ENCODE measurements at regions not wholly inside any gene's neighbourhood (a gene's known extent, or its start where the extent isn't known, plus 50 kb on each side); places are given as distances from the start of the nearest gene placed in this dataset.

DNA sequence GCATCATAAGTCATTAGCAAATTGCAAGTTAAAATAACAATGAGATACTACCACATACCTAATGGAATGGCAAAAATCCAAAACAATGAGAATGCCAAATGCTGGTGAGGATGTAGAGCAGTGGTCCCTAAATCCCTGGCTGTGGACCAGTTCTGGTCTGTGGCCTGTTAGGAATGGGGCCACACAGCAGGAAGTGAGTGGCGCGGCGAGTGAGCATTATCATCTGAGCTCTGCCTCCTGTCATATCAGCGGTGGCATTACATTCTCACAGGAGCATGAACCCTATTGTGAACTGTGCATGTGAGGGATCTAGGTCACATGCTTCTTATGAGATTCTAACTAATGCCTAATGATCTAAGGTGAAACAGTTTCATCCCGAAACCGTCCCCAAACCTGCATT is 1694.4 kb downstream of the EFNB2 start:
- no peak for DNase-seq (ENCODE audit: low read depth)

DNA sequence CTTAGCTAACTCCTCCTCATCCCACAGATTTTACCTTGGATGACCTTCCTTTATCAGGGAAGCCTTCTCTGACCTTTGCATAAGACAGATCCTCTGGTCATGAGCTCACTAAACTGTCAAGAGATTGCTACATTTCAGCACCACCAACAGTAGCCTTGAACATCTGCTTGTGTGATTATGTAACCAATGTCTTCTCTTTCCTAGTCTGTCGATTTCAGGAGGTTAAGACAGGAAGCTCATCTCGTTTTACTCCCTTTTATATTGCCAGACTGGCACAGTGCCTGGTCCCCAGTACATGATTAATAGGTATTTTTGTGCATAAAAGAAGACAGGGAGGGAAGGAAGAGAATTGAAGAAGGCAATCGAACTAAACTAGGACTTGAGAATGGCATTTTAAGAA is 1697.7 kb downstream of the EFNB2 start:
- no peak for DNase-seq (ENCODE audit: low read depth)

DNA sequence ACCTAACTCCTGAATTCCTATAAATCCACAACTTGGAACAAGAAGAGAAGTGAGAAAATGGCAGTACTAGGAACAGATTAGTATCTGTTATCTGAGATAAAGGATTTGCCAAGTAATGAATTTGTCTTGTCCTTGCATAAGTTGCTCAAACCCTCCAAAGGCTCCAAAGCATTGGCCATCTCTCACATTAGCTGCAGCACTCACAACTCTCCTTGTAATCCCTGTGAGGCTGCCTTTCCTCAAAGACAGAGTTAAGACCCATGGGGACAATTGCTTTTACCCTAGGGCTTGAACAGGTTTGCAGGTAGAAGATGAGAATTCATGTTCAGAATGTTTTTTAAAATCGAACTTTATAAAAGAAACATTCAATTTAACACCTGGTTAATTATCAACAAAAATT is 1702.2 kb downstream of the EFNB2 start:
- no peak for DNase-seq (ENCODE audit: low read depth)

DNA sequence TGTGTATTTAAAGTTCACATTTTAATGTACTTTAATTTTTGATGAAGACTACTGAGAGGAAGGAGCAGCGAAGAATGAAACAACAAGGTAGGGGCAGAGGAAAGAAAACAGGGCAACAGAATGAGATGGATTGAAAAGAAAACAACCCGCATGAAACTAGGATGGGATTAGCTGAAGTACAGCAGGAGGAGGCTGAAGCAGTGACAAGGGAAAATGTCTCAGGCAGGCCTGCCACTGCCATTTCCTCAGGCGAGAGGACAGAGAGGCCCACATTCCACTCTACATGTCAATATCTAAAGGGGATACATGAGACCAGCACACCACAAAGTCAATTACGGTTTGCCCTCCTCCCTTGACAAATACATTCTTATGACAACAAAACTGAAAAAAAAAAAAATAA is 1703.2 kb downstream of the EFNB2 start:
- DNase-seq (ENCODE audit: low read depth) = no peak

DNA sequence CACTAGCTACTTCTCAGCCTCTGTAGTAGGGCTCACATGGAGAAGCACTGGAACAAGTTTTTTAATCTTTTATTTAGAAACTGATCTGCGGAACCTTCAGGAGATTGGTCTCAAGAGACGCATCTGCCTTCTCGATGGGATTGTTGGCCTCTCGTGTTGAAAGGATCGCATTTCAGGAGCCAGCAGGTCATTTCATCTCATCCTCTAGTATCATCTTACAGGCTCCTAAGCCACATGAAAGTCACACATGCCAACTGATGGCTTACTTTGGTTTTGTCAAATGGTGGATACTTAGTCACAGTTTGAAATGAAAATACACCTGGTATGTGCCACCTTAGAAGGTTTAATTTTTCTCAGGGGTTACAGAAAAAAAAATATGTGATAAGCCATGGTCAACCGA is 1703.6 kb downstream of the EFNB2 start:
- DNase-seq (ENCODE audit: low read depth) = no peak

DNA sequence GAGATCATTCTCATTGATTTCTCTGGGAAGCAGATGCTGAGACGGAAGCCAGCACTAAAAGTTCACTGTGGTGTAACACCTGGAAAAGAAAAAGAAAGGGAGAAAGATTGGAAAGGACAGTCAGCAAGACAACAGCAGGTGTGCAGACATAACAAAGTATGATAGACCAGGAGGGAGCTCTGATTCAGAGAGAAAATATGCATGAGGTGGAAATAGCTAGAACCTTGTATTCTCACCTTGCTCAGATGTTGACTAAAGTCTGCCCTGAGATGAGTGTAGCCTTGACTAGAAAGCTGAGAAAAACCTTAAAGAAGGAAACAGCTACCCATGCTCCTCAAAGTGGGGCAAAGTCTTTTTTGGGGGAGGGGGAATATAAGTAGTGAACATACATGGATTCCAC is 1711.8 kb downstream of the EFNB2 start:
- no peak for DNase-seq (ENCODE audit: low read depth)

DNA sequence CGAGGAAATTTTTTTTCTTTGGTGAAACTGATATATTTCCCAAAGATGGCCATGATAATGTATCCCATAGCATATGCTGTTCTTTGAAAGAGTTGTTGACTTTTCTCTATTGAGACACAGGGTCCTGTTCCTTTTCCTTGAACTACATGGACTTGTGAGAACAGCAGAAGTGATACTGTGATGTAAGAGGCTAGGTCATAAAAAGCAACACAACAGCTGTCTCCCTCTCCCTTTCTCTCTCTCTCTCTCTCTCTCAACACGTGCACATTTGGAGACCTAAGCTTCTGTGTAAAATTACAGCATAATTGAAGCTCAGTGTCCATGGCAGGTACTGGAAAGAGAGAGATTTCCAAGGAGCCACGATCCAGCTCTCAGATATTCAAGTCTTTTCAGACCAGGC is 1712.4 kb downstream of the EFNB2 start:
- no peak for DNase-seq (ENCODE audit: low read depth)

DNA sequence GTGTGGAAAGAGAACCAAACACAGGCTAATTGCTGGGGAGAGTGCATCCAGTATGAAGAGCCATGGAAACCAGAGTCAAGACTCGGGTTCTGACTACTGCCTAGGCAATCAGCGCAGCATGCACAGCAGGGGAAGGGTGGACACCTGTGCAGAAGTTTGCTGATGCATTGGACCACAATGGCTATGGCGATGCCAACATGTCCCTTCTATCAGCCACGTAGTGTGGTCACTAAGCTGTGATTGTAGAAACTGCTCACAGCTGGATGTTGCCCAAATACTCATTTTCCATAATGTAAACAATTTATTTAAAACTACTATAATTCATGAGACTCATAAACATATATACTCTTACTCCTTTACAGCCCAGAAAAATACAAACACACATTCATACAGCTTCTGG is 1718.2 kb downstream of the EFNB2 start:
- DNase-seq (ENCODE audit: low read depth) = no peak

DNA sequence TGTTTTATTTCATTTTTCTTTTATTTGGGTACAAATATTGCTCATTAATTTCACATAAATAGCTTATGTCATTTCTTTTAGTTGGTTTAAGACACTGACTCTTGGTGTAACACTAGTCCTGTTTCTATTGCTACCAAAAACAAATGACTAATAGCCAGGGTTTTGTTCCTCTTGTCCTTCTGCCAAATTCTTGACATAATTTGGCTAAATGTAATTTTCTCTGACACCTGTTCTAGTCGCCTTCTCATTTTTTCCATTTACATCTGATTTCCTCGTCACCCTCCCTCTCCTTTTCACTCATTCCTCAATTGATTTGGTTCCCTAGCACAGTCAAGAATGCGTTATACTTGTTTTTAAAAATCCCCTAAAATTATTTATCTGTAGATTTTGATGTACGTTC is 1718.7 kb downstream of the EFNB2 start:
- no peak for DNase-seq (ENCODE audit: low read depth)

DNA sequence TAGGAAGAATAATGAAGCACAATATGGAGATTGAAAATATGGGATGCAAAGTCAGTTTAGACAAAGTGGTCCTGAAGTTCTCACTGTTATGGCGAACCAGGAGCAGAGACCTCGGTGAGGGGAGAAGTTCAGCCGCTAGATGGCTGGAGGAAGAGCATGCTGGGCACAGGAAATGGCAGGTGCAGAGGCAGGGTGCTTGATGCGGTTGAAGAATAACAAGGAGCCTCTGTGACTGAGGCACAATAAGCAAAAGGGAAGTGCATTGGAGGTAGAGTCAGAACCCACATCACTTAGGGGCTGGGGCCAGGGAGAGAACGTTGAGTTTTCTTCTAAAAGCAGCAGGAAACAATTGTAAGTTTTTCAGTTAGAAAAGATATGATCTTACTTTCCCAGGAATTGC is 1725.2 kb downstream of the EFNB2 start:
- no peak for DNase-seq (ENCODE audit: low read depth)

DNA sequence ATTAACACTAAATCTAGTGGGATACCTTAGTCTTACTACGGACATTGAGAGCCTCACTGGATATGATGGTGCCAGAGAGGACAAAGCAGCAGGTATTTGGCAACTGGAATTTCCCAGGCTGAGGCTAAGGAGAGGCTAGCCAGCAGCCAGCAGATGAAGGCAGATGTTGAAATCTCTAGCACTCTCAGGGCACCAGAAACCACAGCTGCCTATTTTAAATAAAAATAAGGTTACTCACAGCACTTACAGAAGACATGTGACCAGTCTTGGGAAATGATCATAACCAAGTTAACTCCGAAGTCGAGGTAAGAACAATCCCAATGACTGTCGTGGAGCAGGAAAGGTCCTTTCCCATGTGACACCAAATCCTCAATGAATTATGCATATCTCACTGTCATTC is 1726.0 kb downstream of the EFNB2 start:
- DNase-seq (ENCODE audit: low read depth) = no peak

DNA sequence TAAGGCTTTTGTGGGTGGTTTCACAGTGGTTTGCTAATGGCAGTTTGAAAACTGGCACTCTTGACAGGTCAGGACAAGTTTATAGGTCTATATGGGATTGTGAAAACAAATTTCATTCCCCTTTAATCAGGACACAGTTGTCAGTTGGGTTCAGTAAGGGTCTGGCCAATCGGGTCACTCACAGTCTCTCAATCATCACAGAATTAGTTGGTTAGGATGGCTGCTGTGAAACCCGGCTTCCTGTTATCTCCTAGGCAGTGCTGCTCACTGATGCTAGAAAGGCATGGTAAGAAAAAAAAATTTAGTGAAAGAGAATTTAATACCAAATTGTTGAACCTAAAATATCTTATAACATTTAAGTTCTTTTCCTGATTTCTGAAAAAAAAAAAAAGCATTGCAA is 1730.1 kb downstream of the EFNB2 start:
- no peak for DNase-seq (ENCODE audit: low read depth)

DNA sequence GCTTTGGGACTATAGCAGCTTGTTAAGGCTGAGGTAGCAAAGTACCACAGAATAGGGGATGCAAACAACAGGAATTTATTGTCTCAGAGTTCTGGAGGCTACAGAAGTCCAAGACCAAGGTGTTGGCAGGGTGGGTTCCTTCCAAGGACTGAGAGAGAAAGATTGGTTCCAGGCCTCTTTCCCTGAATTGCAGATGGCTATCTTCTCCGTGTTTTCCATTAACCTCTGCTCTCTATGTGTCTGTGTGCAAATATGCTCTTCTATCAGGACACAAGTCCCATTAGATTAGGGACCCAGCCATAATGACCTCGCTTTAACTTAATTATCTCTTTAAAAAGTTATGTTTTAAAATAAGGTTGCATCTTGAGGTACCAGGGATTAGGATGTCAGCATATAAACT is 1732.9 kb upstream of the SLC10A2 start:
- DNase-seq (ENCODE audit: low read depth) = no peak

DNA sequence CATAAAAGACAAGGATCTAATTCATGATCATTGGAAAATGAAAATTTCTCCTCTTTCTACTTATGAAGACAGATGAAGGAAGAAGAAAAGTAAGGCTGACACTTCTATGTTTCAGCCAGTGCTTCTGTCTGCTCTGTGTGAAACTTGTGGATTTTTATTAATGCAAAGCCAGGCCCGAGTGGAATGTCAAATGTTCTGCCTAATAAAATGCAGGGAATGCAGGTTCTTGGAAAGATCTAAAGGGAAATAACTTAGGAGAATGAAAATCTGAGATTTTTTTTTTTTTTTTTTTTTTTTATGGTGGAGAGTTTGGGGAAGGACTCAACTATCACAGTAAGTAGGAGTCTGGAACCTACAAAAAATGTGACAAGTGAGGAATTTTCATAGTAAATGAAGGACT is 1732.3 kb upstream of the SLC10A2 start:
- no peak for DNase-seq (ENCODE audit: low read depth)

DNA sequence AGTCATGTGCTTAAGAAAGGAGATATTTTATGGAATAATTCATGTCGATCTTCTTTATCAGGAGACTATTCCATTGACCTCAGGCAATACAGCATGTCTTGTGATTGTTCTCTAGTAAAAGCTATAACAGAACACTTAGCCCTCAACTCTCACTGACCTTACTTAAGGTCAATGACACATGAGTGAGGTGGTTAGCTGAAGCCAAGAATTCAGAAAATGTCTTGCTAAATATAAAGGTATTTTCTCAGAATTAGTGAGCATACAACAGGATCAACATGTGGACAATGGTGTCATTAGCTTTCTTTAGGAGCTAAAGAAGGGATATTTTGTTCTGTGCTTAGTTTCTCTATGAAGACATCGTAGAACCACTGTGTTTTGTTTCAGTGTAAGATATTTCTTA is 1730.4 kb upstream of the SLC10A2 start:
- DNase-seq (ENCODE audit: low read depth) = no peak

DNA sequence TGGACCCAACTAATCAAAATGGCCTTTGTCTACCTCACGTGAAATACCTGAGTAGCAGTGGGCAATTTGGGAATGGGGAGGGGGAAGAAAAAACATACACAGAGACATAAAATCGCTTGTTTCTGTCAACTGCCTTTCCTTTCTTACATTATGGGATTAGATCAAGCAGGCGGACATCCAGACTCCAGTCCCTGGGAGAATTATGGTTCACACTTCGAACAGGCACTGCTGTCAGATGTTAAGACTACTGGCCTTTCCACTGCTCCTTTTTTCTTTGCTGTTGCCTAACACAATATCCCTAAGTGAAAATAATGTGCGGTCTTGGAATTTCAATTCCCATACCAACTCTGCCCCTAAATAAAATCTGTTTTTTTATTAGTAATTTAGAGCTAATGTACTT is 1719.7 kb upstream of the SLC10A2 start:
- no peak for DNase-seq (ENCODE audit: low read depth)

DNA sequence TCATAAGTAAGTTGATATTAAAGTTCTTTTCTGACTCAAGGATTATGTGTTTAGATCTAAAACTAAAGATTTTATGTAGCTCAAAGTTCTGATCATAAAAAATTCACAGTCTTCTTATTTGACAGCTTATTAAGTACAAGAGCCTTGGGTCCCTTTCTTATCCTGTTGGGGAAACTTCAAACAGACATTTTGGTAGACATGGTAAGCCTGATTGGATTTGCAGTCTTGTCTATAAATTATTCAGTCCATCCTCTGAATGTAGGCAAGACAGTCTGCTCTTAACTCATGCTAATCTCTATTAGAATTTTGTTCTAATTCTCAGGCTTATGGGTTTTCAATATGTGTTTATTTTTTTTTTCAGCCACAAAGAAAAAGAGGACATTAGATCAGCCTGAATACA is 1718.7 kb upstream of the SLC10A2 start:
- DNase-seq (ENCODE audit: low read depth) = no peak

DNA sequence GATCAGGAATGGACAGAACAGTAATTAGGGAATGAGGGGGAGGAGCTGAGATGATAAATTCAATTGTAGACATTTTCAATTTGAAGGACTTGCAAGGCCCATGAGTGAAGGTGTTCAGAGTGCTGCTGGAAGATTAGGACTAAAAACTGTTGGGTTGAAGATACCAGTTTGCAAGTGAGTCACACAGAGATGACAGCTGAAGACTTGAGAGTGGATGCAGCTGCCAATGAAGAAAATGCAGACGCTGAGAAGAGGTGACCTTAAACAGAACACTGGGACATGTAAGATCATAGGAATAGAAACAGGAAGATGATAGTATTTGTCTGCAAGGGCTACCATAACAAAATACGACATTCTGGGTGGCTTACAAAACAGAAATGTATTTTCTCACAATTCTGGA is 1716.5 kb upstream of the SLC10A2 start:
- DNase-seq (ENCODE audit: low read depth) = no peak

DNA sequence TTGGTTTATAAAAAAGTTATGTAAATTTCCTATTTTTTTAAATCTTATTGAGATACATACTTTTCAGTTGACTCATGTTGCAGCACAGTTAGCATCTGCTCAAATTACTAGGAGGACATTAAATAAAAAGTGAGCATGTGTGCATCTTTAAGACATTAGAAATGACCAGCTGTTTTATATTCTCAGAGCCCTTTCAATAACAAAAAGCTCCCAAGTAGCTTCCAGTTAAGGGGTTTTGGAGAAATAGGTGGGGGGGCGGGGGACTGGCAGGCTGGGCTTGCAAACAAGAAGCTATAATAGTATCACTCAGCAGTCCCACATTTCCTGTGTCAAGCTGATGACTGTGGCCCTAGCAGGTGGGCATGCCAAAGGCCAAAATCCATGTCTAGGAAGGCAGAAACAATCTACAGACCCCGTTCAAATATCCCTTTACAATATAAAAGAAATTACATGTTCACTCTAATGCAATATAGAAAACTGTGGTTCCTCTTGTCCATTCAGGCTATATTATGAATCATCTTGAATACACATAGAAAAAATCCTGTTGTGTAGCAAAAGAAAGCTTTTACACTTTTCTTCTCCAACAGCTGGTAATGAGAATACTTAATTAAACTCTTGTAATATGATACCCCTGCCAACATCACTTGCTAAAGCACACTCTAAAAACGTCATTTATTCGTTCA is 1713.2 kb upstream of the SLC10A2 start:
- no peak for DNase-seq (ENCODE audit: low read depth)

DNA sequence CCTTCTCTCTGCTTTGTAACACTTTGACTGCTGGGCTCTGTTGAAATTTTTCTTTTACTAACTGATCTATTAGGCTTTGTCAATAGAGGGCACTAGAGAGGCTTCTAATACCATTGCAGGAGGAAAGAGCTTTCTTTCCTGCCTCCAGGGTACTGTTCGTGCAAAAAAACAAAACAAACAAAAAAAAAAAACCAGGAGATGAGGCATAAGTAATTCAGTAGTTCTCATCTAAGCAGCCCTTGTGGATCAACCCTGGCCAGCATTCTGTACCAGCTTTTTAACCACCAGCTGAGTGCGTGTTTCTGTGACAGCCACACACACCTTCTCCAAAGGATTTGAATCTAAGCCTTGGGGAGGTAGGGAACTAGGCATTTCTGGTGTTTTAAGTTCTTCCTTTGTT is 1707.6 kb upstream of the SLC10A2 start:
- DNase-seq (ENCODE audit: low read depth) = no peak

DNA sequence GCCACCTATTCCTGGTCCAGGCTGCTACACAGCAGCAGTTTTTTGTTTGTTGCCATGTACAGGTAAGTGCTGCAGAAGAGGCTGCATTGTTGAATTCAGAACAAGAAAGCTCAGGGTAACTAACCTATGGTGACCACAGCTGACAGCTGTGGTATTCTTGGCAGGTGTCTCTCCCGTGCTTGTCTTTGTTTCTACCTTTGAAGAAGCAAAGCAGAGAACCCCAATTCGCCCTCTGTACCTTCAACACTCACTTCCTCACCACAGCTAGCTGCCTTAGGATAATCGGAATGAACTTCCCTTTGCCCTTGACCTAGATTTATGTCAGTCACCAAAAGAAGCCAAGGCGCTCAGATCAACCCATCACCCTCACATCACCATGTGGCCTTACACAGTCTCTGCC is 1703.3 kb upstream of the SLC10A2 start:
- DNase-seq (ENCODE audit: low read depth) = no peak

DNA sequence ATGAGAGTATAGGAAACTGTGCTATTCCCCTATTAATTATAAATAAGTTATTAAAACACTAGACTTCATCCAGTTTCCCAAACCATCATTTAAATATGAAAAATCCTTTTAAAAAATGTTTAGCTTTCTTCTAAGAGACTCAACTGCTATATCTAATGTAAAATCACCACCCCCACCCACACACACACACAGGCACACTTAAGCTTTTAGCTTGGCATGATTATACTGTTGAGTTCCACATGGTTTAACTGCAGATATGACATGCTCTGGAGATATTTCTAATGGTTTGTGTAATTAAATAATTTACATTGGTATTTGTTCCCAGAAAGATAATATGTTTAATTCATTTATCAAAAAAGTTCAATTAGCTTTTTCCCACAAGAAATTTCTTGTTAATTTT is 1700.1 kb upstream of the SLC10A2 start:
- no peak for DNase-seq (ENCODE audit: low read depth)

DNA sequence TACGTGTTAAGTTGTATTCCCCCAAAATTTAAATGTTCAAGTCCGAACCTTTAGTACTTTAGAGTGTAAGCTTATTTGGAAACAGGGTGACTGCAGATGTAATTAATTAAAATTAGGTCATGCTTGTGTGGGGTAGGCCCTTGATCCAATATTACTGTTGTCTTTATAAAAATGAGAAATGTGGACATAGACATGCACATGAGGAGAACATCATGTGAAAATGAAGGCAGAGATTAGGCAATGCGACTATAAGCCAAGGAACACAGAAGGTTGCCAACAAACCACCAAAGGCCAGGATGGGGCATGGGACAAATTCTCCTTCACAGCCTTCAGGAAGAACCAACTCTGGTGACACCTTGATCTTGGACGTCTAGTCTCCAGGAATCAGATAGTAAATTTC is 1698.4 kb upstream of the SLC10A2 start:
- DNase-seq (ENCODE audit: low read depth) = no peak

DNA sequence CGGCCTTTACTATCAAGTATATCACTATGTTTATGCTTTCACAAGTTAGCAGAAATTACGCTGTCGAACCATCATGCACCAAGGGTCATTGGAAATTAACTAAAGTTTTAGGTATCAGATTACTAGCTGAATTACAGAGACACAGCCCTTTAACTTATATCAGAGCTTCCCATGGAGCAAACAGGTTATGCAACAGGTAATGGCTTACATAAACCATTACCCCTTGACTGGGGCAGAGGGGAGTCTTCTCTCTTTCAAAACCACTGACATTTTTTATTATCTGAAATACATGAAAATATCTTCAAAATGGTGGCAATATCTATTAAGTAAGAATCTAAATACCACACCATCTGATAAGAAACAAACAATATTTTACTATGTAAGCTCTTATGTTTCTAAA is 1692.9 kb upstream of the SLC10A2 start:
- DNase-seq (ENCODE audit: low read depth) = no peak

DNA sequence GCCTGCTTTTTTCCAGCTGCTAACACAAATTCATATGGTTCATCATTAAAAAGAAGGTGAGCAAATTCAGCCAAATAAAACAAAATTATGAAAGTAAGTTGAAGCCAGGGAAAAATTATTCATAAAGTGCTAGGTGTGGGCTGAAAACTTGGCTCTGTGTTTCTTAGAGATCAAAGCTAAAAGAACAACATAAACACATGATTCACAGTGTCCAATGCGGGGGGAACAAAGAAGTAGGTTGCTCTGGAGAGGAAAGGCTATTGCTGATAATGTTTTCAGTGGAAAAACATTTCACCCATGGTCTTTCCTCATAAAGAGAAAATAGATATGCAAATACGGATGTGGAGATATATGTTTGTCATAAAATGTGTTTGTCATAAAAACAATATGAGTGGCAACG is 1691.5 kb upstream of the SLC10A2 start:
- no peak for DNase-seq (ENCODE audit: low read depth)
